Neuron (in vitro differentiated cells): ENCODE measurements at regions not wholly inside any gene's neighbourhood (a gene's known extent, or its start where the extent isn't known, plus 50 kb on each side); places are given as distances from the start of the nearest gene placed in this dataset.

Experiments
- H2AFZ ChIP-seq: one replicate; pipeline ENCODE4 v1.6.1; 2013; ENCODE audit warnings: low read depth, mild to moderate bottlenecking, inconsistent platforms, low read length, moderate library complexity
- H3K27me3 ChIP-seq: one replicate; pipeline ENCODE4 v1.6.1; 2013; ENCODE audit warnings: low read length; ENCODE audit not compliant: insufficient read depth
- H3K36me3 ChIP-seq: one replicate; pipeline ENCODE4 v1.6.1; 2013; ENCODE audit warnings: low read length; ENCODE audit not compliant: insufficient read depth
- H3K4me1 ChIP-seq: one replicate; pipeline ENCODE4 v1.6.1; 2013; ENCODE audit warnings: low read length; ENCODE audit not compliant: insufficient read depth
- H3K4me3 ChIP-seq: 2 replicates; pipeline ENCODE4 v1.5.1; 2013; ENCODE audit warnings: mild to moderate bottlenecking, low read length, moderate library complexity
- H3K9me3 ChIP-seq: one replicate; pipeline ENCODE4 v1.6.1; 2013; ENCODE audit warnings: low read length

DNA sequence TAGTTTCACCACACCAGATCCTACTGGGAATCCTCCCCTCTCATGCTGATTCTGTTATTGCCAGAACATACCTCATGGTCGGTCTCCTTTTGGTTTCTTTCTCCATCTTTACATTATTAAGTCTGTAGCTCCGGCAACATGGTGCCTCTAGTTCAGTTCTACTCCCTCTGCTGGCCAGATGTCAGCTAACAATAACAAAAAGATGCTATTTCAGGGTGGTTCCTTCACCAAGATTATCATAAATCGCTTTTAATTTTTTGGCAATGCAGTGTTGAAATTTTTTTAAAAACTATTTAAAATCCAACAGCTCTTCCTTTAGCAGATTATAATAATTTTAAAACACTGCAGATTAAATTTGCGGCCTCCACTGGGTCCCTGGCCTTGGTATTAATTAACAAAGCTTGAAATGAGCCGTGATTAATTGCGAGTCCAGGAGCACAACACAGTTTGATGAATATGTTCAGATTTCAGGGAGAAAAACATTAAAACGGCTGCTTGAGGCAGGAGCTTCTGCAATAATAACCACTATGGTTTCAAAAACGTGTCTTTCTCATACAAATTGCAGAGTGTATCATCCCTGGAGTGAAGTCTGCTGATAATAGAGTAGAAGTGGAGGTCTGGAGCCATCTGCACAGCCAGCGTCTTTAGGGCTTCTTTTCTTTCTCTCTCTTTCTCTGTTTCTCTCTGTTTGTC lies 492.9 kb upstream of the KIRREL3 start:
- no peaks in the 10 kb centered on the region for H3K27me3 ChIP-seq
- H2AFZ ChIP-seq, result no peak overlapping the region
- H3K9me3 ChIP-seq, result no peaks in the 10 kb centered on the region
- H3K36me3 ChIP-seq, result no peaks in the 10 kb centered on the region
- H3K4me1 ChIP-seq, result no peaks in the 10 kb centered on the region
- H3K4me3 ChIP-seq, result no peak overlapping the region

DNA sequence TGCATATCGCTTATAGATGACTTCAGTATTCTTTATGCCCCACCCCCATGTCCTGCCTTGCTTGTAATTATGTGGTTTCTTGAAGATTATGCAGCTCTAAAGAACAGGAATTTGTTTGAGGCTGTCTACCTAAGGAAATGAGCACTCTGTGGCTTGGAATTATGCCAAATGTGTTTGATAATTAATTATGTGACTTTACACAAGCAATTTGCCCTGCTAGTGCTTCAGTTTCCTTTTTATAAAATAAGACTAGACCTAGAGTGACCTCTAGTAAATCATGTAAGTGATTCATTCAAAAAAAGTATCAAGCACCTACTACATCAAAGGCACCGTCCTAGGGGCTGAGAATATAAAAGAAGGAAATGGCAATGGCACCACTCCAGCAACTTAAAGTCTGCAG lies 491.5 kb upstream of the KIRREL3 start:
- Histone ChIP-seq H3K4me3 (no peak overlapping the region), H3K4me1 (no peaks in the 10 kb centered on the region), H3K36me3 (no peaks in the 10 kb centered on the region), H2AFZ (no peak overlapping the region), H3K27me3 (no peaks in the 10 kb centered on the region), H3K9me3 (no peaks in the 10 kb centered on the region)

DNA sequence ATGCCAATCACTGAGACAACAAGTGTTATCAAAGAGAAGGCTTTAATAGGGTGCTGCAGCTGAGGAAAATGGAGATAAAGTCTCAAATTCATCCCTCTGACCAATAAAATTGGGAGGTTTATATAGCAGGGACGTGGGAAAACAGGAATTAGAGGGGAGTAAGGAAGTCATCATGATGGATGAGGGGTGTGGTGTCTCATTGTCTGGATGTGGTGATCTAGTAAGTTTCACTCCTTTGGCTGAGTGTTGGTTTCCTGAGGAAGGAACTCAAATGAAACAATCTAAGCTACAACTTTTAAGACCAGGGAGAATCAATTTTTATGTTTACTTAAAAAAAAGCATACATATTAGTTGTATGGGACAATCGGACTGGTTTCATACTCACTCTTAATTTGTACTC lies 491.0 kb upstream of the KIRREL3 start:
- no peaks in the 10 kb centered on the region for H3K4me1 ChIP-seq
- H3K27me3 ChIP-seq, result no peaks in the 10 kb centered on the region
- H3K9me3 ChIP-seq, result no peaks in the 10 kb centered on the region
- no peak overlapping the region for H3K4me3 ChIP-seq
- no peaks in the 10 kb centered on the region for H3K36me3 ChIP-seq
- no peak overlapping the region for H2AFZ ChIP-seq

DNA sequence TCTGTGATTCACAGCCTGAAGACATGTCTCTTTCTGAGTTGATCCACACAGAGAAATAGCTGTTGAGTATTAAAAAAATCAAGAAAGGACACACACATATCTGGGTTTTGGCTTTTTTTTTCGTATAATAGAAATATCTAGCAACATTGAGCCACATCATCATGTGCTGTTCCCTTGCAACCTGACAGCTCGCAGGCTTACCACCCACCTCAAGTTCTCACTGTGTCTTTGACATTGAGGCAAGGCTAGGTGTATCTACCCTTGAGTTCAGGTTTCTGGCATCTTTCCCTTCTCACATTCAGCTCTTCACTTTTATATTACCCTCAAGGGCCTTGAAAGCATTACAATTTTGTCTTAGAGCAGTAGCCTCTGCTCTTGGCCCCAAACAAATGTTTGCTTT lies 490.3 kb upstream of the KIRREL3 start:
- Histone ChIP-seq H3K4me3 (no peak overlapping the region), H2AFZ (no peak overlapping the region), H3K27me3 (no peaks in the 10 kb centered on the region), H3K36me3 (no peaks in the 10 kb centered on the region), H3K9me3 (no peaks in the 10 kb centered on the region), H3K4me1 (no peaks in the 10 kb centered on the region)

DNA sequence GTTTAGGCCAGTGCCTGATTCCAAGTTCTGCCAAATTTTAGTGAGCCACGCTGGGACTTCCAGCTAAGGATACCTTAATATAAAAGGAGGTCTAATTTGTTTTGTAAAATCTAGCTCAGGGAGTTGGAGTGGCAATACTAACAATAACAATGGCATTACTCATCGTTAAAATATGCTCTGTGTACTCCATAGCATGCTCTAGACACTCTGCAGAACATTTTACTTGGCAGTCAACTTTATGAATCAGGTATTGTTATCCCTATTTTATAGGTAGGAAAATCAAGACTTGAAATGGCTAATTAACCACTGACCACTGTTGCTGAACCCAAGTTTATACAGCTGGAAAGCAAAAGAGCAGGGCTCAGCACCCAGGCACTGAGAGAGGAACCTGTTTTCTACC lies 485.0 kb upstream of the KIRREL3 start:
- Histone ChIP-seq H3K4me3 (no peak overlapping the region), H3K9me3 (no peaks in the 10 kb centered on the region), H2AFZ (no peak overlapping the region), H3K4me1 (no peaks in the 10 kb centered on the region), H3K36me3 (no peaks in the 10 kb centered on the region), H3K27me3 (no peaks in the 10 kb centered on the region)

DNA sequence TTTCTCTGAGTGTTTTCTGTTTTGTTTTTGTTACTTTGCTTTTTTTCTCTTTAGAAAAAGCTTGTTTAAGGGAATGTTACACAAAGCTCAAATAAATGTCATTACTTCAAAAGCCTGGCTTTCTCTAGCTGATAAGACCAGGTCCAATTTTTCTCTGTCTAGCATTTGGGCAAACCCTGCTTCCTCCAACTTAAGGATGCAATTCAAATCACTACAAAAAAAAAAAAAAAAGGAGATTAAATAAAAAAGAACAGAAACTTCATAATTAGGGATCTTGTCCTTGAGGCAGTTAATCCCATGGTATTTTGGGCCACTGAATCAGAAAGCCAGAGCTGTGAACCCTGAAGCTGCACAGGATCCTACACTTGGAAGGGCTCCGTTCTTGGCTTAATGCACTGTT lies 480.8 kb upstream of the KIRREL3 start:
- Histone ChIP-seq H3K36me3 (no peaks in the 10 kb centered on the region), H2AFZ (no peak overlapping the region), H3K27me3 (no peaks in the 10 kb centered on the region), H3K4me1 (no peaks in the 10 kb centered on the region), H3K4me3 (no peak overlapping the region), H3K9me3 (no peaks in the 10 kb centered on the region)

DNA sequence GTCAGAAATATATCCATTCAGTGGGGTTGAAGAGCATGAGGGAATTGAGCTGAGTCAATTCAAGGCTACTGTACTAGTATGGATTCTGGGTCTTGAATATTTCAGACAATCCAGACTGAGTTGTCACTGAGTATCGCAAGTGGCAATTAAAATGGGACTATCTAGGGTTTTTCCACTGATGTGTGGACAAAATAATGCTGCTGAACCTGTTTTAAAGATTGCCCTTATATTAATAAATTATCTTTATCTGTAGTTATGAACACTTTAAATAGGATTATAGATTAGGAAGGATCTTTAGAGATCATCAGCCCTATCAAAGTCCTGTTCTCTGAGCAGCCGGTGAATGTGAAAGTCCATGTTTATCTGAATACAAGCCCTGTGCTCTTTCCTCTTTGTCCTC lies 478.3 kb upstream of the KIRREL3 start:
- Histone ChIP-seq H3K9me3 (no peaks in the 10 kb centered on the region), H2AFZ (no peak overlapping the region), H3K4me3 (no peak overlapping the region), H3K27me3 (no peaks in the 10 kb centered on the region), H3K4me1 (peaks cover 16% of the 10 kb centered on the region), H3K36me3 (no peaks in the 10 kb centered on the region)

DNA sequence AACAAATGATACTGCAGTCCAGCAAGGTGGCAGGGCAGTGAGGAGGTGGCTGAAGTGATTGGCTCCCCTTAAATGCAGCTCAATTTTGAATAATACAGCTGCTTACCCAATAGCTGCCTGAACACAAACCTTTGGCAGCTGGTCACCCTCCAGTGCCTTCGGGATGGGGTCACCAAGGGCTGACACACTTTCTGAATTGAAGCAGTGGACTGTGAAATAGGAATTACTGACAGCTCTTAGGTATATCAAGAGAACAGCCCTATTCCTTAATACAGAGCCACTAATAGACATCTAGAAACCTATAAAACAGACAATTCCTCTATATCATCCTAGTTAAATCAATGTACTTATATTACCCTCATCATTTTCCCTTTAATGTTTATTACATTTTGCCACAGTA lies 474.2 kb upstream of the KIRREL3 start:
- no peaks in the 10 kb centered on the region for H3K27me3 ChIP-seq

DNA sequence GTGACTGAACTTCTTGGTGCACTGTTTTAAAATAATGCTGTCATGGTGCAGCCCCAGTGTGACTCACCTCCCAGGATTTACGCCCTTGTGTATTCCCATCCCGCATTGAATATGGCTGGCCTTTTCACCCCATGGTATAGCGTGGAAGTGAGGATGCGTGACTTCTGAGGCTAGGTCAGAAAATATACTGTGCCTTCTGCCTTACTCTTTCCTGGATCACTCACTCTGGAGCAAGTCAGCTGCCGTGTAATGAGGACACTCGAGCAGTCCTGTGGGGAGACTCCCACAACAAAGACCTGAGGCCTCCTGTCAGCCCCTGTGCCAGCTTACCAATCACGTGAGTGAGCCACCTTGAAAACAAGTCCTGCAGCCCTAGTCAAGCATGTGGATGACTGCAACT lies 471.9 kb upstream of the KIRREL3 start:
- Histone ChIP-seq H3K27me3 (no peaks in the 10 kb centered on the region), H2AFZ (no peak overlapping the region), H3K4me3 (no peak overlapping the region), H3K36me3 (no peaks in the 10 kb centered on the region), H3K9me3 (no peaks in the 10 kb centered on the region), H3K4me1 (peaks cover 16% of the 10 kb centered on the region)

More for the DNA sequence above, 474.2 kb upstream of the KIRREL3 start:
- Histone ChIP-seq H3K4me3 (no peak overlapping the region), H3K9me3 (no peaks in the 10 kb centered on the region), H3K4me1 (peaks cover 16% of the 10 kb centered on the region), H3K36me3 (no peaks in the 10 kb centered on the region), H2AFZ (peak overlapping the region; percentile 93)

DNA sequence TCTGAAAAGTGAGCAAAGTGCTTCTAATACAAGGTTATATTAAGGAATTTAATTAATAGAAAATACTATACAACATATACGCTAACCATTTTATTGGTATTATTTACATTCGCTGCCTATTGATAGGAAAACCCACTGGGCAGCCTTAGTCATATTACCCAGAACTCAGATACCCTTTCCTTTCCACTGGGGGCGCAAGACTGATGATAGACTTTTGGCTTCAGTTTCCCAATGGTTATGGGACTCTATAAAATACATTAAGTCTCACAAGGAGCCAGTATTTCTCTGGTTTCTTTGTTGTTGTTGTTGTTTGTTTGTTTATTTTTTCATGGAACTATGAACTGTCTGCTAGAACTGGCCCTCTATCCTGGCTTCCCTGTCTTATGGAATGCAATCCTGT lies 471.1 kb upstream of the KIRREL3 start:
- H3K4me1 ChIP-seq, result peaks cover 16% of the 10 kb centered on the region
- H3K36me3 ChIP-seq, result no peaks in the 10 kb centered on the region
- H3K4me3 ChIP-seq, result no peak overlapping the region
- H3K27me3 ChIP-seq, result no peaks in the 10 kb centered on the region
- H3K9me3 ChIP-seq, result no peaks in the 10 kb centered on the region
- H2AFZ ChIP-seq, result no peak overlapping the region

DNA sequence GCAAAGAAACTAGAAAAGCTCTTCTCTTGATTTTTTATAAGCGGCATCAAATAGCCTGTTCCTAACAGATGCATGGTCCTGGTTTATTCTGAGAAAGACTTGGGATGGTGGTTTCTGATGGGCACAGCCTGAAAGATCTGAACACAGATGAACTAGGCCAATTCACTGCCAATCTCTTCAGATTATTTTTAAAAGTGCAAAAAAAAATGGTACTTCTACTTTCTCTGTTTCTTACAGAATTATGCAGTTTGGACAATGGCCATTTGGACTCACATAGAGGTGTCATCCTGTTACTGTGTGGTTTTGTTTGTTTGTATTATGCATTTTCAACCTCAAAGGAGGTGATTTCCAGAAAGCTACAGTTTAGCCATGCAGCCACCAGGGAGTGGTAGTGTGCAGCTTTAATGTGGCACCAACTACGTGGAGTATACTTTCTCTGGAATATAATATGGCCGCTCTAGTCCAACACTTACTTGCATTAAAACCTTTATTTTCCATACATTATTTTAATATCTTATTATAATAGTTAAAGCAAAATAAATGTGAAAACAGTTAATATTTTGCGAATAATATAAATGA lies 469.8 kb upstream of the KIRREL3 start:
- no peak overlapping the region for H3K4me3 ChIP-seq
- no peaks in the 10 kb centered on the region for H3K36me3 ChIP-seq
- H3K9me3 ChIP-seq, result no peaks in the 10 kb centered on the region
- H2AFZ ChIP-seq, result no peak overlapping the region
- peaks cover 15% of the 10 kb centered on the region for H3K4me1 ChIP-seq
- no peaks in the 10 kb centered on the region for H3K27me3 ChIP-seq

DNA sequence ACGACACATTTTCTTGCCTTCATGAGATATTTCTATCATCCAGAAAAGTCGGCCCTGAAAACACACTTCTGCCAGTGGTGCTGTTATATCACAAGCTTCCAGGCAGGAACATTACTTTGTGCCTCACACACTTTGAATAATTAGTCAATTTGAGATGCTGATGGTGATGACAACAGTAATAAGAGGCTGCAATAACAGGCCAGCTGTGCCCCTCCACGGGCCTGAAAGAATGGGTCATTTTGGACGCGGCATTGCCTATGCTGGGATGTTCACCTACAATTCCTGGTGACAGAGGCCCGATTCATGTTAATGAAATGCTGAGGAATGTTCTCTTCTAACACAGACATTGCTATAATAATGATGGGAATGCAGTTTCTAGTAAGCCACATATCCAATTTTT lies 463.8 kb upstream of the KIRREL3 start:
- no peaks in the 10 kb centered on the region for H3K36me3 ChIP-seq
- no peak overlapping the region for H2AFZ ChIP-seq
- peaks cover 15% of the 10 kb centered on the region for H3K4me1 ChIP-seq
- H3K9me3 ChIP-seq, result no peaks in the 10 kb centered on the region
- no peaks in the 10 kb centered on the region for H3K27me3 ChIP-seq
- no peak overlapping the region for H3K4me3 ChIP-seq

DNA sequence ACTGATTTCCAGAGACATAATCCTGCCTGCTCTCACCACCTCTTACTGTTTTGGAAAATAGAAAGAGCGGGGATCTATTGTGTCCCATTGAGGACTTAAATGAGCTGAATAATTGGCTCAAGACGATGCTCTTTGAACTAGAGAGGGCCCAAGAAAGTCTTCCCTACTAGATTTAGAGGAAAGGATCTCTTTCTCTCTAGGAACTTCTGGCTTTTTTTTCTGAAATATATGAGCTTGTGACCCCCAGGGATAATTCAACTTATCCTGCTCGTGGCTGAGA lies 461.4 kb upstream of the KIRREL3 start:
- H3K4me1 ChIP-seq, result peaks cover 16% of the 10 kb centered on the region
- H2AFZ ChIP-seq, result no peak overlapping the region
- no peaks in the 10 kb centered on the region for H3K27me3 ChIP-seq
- no peaks in the 10 kb centered on the region for H3K36me3 ChIP-seq
- no peak overlapping the region for H3K4me3 ChIP-seq
- no peaks in the 10 kb centered on the region for H3K9me3 ChIP-seq
